Neural cell (in vitro differentiated cells): ENCODE measurements at regions not wholly inside any gene's neighbourhood (a gene's known extent, or its start where the extent isn't known, plus 50 kb on each side); places are given as distances from the start of the nearest gene placed in this dataset.

Source experiments
- H2AFZ ChIP-seq: fragments of 200-600, 300-800 bp; sonication (generic), shearing (Covaris generic); 2 replicates; pipeline ENCODE4 v1.6.0; 2014; ENCODE audit warnings: low read depth, mild to moderate bottlenecking, antibody characterized with exemption, low read length, moderate library complexity
- H3F3A ChIP-seq: fragments of 200-600 bp; shearing (Covaris generic); 2 replicates; pipeline ENCODE4 v1.6.1; 2016; ENCODE audit warnings: mild to moderate bottlenecking, moderate library complexity, mixed read lengths, antibody characterized with exemption, low read length; ENCODE audit not compliant: insufficient read depth, poor library complexity, severe bottlenecking
- H3K27ac ChIP-seq: fragments of 200-600, 300-800 bp; sonication (generic), shearing (Covaris generic); 2 replicates; pipeline ENCODE4 v1.5.1; 2014; ENCODE audit warnings: mild to moderate bottlenecking, low read length, moderate library complexity
- H3K27me3 ChIP-seq: fragments of 300-800, 200-600 bp; sonication (generic), shearing (Covaris generic); 2 replicates; pipeline ENCODE4 v1.6.0; 2014; ENCODE audit warnings: mild to moderate bottlenecking, low read depth, low read length, moderate library complexity; ENCODE audit not compliant: insufficient read depth
- H3K36me3 ChIP-seq: fragments of 300-800, 200-600 bp; sonication (generic), shearing (Covaris generic); 2 replicates; pipeline ENCODE4 v1.5.1; 2014; ENCODE audit warnings: mild to moderate bottlenecking, antibody characterized with exemption, low read length, moderate library complexity; ENCODE audit not compliant: insufficient read depth
- H3K4me2 ChIP-seq: fragments of 300-800, 200-600 bp; sonication (generic), shearing (Covaris generic); 2 replicates; pipeline ENCODE4 v1.6.0; 2014; ENCODE audit warnings: mild to moderate bottlenecking, low read length
- H3K4me3 ChIP-seq: fragments of 300-800, 200-600 bp; sonication (generic), shearing (Covaris generic); 2 replicates; pipeline ENCODE4 v1.5.1; 2014; ENCODE audit warnings: mild to moderate bottlenecking, low read length, moderate library complexity
- H3K79me2 ChIP-seq: fragments of 200-600 bp; shearing (Covaris generic); replicated peaks from 2 replicates; pipeline ENCODE4 v1.6.0; 2014; ENCODE audit warnings: mild to moderate bottlenecking, low read length, moderate library complexity; ENCODE audit not compliant: insufficient read depth
- H3K9ac ChIP-seq: fragments of 300-800, 200-600 bp; sonication (generic), shearing (Covaris generic); 2 replicates; pipeline ENCODE4 v1.6.1; 2016; ENCODE audit warnings: mild to moderate bottlenecking, low read length, mixed read lengths
- H3K9me2 ChIP-seq: fragments of 200-600 bp; shearing (Covaris generic); 2 replicates; pipeline ENCODE4 v1.6.1; 2016; ENCODE audit warnings: mild to moderate bottlenecking, low read length, mixed read lengths; ENCODE audit not compliant: insufficient read depth
- H3K9me3 ChIP-seq: fragments of 200-600, 300-800 bp; sonication (generic), shearing (Covaris generic); 2 replicates; pipeline ENCODE4 v1.6.1; 2016; ENCODE audit warnings: mild to moderate bottlenecking, mixed run types, low read length, moderate library complexity, mixed read lengths
- H4K20me1 ChIP-seq: fragments of 200-600 bp; shearing (Covaris generic); 2 replicates; pipeline ENCODE4 v1.6.1; 2016; ENCODE audit warnings: mild to moderate bottlenecking, mixed run types; ENCODE audit not compliant: insufficient read depth
- CTCF ChIP-seq: fragments of 450-650 bp; IDR thresholded peaks from 2 replicates; pipeline ENCODE4 v1.5.1; 2014; ENCODE audit warnings: antibody characterized with exemption, mild to moderate bottlenecking, moderate library complexity; ENCODE audit not compliant: poor library complexity, severe bottlenecking
- EP300 ChIP-seq: fragments of 450-650 bp; conservative IDR thresholded peaks from 2 replicates; pipeline ENCODE4 v1.6.1; 2014; ENCODE audit warnings: antibody characterized with exemption, mild to moderate bottlenecking, moderate library complexity; ENCODE audit not compliant: poor library complexity, severe bottlenecking
- EZH2 ChIP-seq: fragments of 200-600, 300-800 bp; shearing (Covaris generic), sonication (generic); IDR thresholded peaks from 2 replicates; pipeline ENCODE4 v1.6.1; 2014; ENCODE audit warnings: antibody characterized with exemption, low read length, borderline replicate concordance, mild to moderate bottlenecking; ENCODE audit not compliant: insufficient read depth, poor library complexity, severe bottlenecking
- MXI1 ChIP-seq: fragments of 450-650 bp; conservative IDR thresholded peaks from 2 replicates; pipeline ENCODE4 v1.6.1; 2014; ENCODE audit warnings: antibody characterized with exemption, mild to moderate bottlenecking; ENCODE audit not compliant: poor library complexity, severe bottlenecking
- POLR2AphosphoS5 ChIP-seq: IDR thresholded peaks from 2 replicates; pipeline ENCODE4 v1.6.1; 2012
- RAD21 ChIP-seq: fragments of 450-650 bp; conservative IDR thresholded peaks from 2 replicates; pipeline ENCODE4 v1.6.1; 2014; ENCODE audit warnings: antibody characterized with exemption, mild to moderate bottlenecking, moderate library complexity
- REST ChIP-seq: IDR thresholded peaks from 2 replicates; pipeline ENCODE4 v1.6.1; 2012; ENCODE audit warnings: borderline replicate concordance
- SMC3 ChIP-seq: fragments of 450-650 bp; conservative IDR thresholded peaks from 2 replicates; pipeline ENCODE4 v1.6.1; 2014; ENCODE audit warnings: antibody characterized with exemption, mild to moderate bottlenecking, moderate library complexity; ENCODE audit not compliant: poor library complexity
- TAF1 ChIP-seq: IDR thresholded peaks from 2 replicates; pipeline ENCODE4 v1.6.1; 2012; ENCODE audit warnings: low read depth

DNA sequence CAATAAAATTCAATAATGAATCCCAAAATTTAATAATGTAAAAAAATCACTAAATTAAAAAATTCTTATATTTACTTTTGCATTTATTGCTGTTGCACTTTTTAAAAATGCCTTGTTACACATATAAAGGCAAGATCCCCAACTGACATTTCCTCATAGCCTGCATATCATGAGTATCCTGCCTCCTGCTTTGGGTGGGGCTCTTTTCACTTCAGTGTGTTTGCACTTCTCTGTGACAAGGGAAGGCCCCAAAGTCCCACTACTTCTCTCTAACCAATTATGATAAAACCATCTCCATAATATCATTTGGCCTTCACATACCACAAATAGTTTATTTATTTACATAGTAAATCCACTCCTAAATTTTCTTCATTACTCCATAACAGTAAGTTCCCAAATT lies 446.1 kb upstream of the MARCKS start:
- no peak overlapping the region for H3K9ac ChIP-seq
- no peaks in the 10 kb centered on the region for H3K9me3 ChIP-seq
- H3K9me2 ChIP-seq = no peaks in the 10 kb centered on the region
- no peak overlapping the region for H3K4me2 ChIP-seq
- H3K36me3 ChIP-seq = no peaks in the 10 kb centered on the region
- H3K79me2 ChIP-seq = no peaks in the 10 kb centered on the region
- no peak for TF ChIP-seq TAF1
- no peak for TF ChIP-seq REST
- TF ChIP-seq EZH2 = no peak
- TF ChIP-seq CTCF = no peak
- no peak for TF ChIP-seq RAD21
- no peak for TF ChIP-seq EP300
- TF ChIP-seq POLR2AphosphoS5 = no peak
- no peak for TF ChIP-seq SMC3
- no peak for TF ChIP-seq MXI1
- H4K20me1 ChIP-seq = no peaks in the 10 kb centered on the region
- H3K4me3 ChIP-seq = no peak overlapping the region
- no peaks in the 10 kb centered on the region for H3F3A ChIP-seq
- no peaks in the 10 kb centered on the region for H3K27me3 ChIP-seq
- H2AFZ ChIP-seq = no peak overlapping the region
- H3K27ac ChIP-seq = no peak overlapping the region

- Histone ChIP-seq H3K27me3 (no peaks in the 10 kb centered on the region), H3F3A (no peaks in the 10 kb centered on the region), H3K9me3 (no peaks in the 10 kb centered on the region), H3K36me3 (no peaks in the 10 kb centered on the region), H4K20me1 (no peaks in the 10 kb centered on the region), H3K4me2 (no peak overlapping the region), H3K9ac (no peak overlapping the region), H3K79me2 (no peaks in the 10 kb centered on the region), H3K9me2 (no peaks in the 10 kb centered on the region), H3K4me3 (no peak overlapping the region), H2AFZ (no peak overlapping the region), H3K27ac (no peak overlapping the region)
- TF ChIP-seq TAF1 = no peak
- no peak for TF ChIP-seq CTCF
- no peak for TF ChIP-seq REST
- no peak for TF ChIP-seq EP300
- TF ChIP-seq SMC3 = no peak
- TF ChIP-seq EZH2 = no peak
Measured at GRCh38 chr6:113412589-113413357, 444.4 kb upstream of the MARCKS start.
